Neural crest cell (in vitro differentiated cells): ENCODE measurements at regions not wholly inside any gene's neighbourhood (a gene's known extent, or its start where the extent isn't known, plus 50 kb on each side); places are given as distances from the start of the nearest gene placed in this dataset.

Source experiments
- DNase-seq: peaks from one replicate; pipeline ENCODE4 v3.0.0; 2021; ENCODE audit warnings: low read depth, mixed read lengths, low spot score
- H3K27ac Mint-ChIP-seq: one replicate; pipeline ENCODE4 v1.8.0; 2021; ENCODE audit warnings: mild to moderate bottlenecking, mixed read lengths; ENCODE audit not compliant: unreplicated experiment
- H3K27me3 Mint-ChIP-seq: 2 replicates; pipeline ENCODE4 v1.8.0; 2021; ENCODE audit warnings: low read depth, mild to moderate bottlenecking, mixed read lengths
- H3K36me3 Mint-ChIP-seq: 2 replicates; pipeline ENCODE4 v1.8.0; 2021; ENCODE audit warnings: low read depth, mild to moderate bottlenecking, mixed read lengths
- H3K4me1 Mint-ChIP-seq: 2 replicates; pipeline ENCODE4 v1.8.0; 2021; ENCODE audit warnings: mixed read lengths
- H3K4me3 Mint-ChIP-seq: one replicate; pipeline ENCODE4 v1.8.0; 2021; ENCODE audit warnings: mild to moderate bottlenecking, mixed read lengths
- H3K9me3 Mint-ChIP-seq: 2 replicates; pipeline ENCODE4 v1.8.0; 2021; ENCODE audit warnings: mixed read lengths
- TF ChIP-seq, protein P1 (sequence below): fragments of 200-600 bp; sonication (generic); conservative IDR thresholded peaks from 2 replicates; pipeline ENCODE4 v1.5.0; 2021; ENCODE audit warnings: antibody characterized with exemption, mild to moderate bottlenecking

DNA sequence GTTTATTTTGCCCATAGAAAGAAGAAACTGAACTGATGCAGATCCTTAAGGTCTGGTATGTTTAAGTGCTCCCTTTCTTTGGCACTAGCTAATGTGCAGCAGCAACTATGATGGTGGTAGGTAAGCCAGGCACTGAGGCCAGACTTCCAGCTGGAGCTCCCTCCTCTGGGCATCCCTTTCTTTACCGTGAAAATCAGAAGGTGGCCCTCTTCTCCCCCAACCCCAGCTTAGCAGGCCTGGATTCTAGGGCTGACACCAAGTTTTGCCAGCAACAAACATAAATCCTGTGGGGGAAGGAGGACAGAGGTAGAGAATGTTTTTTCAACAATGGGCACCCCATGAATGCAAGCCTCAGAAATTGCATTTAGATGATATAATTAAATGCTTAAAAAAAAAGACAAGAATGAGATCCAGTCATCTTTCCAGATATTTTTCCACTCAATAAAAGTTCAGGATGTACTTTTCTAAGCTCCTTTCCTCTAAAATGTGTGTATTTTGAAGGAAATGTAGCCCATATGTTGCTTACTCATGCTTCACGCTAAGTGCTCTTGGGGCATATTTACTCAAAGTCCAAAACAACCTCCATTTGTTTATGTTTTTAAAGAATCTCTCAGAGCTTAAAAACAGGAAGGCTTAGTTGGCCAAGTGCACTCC lies 123.9 kb upstream of the NXT1 start:
- no peak overlapping the region for H3K27ac Mint-ChIP-seq
- no peaks in the 10 kb centered on the region for H3K36me3 Mint-ChIP-seq
- H3K4me3 Mint-ChIP-seq: no peak overlapping the region
- no peak for DNase-seq
- H3K9me3 Mint-ChIP-seq: no peaks in the 10 kb centered on the region
- no peaks in the 10 kb centered on the region for H3K4me1 Mint-ChIP-seq
- TF ChIP-seq, protein P1, sequence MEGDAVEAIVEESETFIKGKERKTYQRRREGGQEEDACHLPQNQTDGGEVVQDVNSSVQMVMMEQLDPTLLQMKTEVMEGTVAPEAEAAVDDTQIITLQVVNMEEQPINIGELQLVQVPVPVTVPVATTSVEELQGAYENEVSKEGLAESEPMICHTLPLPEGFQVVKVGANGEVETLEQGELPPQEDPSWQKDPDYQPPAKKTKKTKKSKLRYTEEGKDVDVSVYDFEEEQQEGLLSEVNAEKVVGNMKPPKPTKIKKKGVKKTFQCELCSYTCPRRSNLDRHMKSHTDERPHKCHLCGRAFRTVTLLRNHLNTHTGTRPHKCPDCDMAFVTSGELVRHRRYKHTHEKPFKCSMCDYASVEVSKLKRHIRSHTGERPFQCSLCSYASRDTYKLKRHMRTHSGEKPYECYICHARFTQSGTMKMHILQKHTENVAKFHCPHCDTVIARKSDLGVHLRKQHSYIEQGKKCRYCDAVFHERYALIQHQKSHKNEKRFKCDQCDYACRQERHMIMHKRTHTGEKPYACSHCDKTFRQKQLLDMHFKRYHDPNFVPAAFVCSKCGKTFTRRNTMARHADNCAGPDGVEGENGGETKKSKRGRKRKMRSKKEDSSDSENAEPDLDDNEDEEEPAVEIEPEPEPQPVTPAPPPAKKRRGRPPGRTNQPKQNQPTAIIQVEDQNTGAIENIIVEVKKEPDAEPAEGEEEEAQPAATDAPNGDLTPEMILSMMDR: no peak
- H3K27me3 Mint-ChIP-seq: peaks cover 9% of the 10 kb centered on the region

DNA sequence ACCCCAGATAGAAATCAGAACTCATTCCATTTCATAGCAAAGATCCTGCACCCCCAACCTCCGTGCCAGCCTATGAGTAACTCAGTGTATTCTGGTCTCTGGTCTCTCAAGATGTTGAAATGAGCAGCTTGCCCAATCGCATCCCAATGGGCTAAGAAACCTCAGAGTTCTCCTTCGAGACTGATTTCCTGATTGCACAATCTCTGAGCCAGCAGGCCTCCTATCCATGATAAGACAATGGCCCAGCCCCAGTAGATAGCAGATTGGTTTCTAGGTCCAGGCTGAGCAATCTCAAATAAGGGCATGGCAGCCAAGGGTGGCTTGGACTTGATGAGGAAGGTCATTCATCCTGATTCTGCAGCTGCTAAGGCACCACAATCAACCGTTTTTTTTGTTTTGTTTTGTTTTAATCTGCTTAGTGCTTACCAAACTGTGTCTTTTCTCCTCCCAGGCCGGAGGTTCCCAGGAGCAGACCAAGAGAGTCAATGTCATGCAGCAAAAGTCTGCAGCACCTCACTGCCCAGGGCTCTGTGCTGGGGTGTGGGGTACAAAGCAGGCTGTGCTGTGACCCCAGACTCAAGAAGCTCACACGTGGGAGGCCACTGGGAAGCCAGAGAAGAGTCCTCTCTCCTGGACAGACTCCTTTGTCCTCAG lies 125.1 kb upstream of the NXT1 start:
- DNase-seq: no peak
- Mint-ChIP-seq H3K9me3 (no peaks in the 10 kb centered on the region), H3K27ac (no peak overlapping the region), H3K27me3 (peaks cover 16% of the 10 kb centered on the region), H3K4me1 (no peaks in the 10 kb centered on the region), H3K4me3 (no peak overlapping the region), H3K36me3 (no peaks in the 10 kb centered on the region)
- TF ChIP-seq, protein P1: no peak

DNA sequence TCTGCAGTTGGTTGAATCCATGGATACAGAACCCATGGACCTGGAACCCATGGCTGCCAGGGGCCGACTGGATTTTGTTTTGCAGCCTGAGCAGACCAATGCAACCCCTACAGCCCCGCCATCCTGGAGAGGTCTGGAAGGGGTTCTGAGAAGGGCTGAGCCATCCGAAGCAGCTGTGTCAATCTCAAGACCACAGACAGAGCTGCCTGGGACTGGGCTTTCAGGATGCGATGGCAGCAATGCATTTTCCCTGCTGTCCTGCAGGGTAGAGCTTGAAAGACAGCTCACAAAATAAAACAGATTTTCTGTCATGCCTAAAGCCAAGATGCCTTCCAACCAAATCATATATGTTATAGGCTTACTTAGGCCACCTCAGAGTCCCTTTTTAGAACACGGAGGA lies 125.8 kb upstream of the NXT1 start:
- peaks cover 17% of the 10 kb centered on the region for H3K27me3 Mint-ChIP-seq
- H3K9me3 Mint-ChIP-seq: no peaks in the 10 kb centered on the region
- no peak overlapping the region for H3K4me3 Mint-ChIP-seq
- no peaks in the 10 kb centered on the region for H3K36me3 Mint-ChIP-seq
- H3K4me1 Mint-ChIP-seq: no peaks in the 10 kb centered on the region
- TF ChIP-seq, protein P1: no peak
- no peak for DNase-seq
- no peak overlapping the region for H3K27ac Mint-ChIP-seq

DNA sequence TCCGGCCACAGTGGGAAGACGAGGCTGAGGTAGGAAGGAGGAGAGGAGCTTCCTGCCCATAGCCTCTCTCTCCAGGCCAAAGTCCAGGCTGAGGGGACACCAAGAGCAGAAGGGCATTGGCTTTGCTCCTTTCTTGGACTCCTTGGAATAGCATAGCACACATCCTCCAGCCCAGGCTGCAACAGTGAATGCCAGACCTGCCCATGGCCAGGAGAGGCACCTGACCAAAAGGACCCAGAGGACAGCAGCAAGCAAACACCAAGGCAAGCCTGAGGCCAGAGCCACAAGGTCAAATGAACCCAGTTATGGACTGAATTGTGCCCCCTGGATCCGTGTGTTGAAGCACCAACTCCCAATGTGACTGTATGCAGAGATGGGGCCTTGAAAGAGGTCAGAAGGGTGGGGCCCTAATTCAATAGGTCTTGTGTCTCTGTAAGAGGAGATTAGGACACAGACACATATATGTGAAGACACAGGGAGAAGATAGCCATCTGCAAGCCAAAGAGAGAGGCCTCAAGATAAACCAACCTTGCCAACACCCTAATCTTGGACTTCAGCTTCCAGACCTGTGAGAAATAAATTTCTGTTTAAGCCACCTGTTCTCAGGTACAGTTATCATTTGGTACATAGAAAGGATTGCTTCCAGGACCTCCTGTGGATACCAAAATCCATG lies 126.5 kb upstream of the NXT1 start:
- Mint-ChIP-seq H3K36me3 (no peaks in the 10 kb centered on the region), H3K4me3 (no peak overlapping the region), H3K27ac (no peak overlapping the region), H3K9me3 (peaks cover 5% of the 10 kb centered on the region), H3K27me3 (peaks cover 23% of the 10 kb centered on the region), H3K4me1 (no peaks in the 10 kb centered on the region)
- no peak for DNase-seq
- TF ChIP-seq, protein P1: no peak

DNA sequence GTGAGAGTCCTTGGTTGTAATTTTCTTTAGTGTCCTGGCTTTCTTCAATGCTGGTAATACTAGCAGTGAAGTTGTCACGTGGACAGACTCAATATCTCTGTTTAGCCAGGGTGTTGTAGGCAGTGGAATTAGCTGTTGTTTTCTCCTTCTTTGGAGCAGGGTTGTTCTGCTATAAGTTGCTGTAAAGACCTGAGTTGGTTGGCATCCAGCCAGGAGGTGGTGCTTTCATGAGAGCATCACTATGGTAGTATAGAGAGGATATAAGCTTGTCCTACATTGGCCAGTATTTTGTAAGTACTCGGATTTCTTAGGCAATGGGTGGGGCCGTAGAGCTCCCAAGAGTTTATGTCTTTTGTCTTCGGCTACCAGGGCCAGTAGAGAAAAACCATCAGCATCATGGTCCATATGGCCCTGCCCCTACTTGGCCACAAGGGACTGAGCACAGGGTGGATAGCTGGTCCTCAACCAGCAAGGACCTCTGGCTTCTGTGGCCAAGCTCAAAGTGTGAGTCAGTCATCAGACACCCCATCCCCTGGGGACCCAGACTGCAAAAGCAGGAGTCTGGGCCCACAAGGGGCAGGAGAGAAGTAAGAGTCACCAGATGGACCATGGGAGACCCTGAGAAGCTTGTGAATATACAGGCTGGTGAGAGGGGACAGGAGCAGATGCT lies 127.9 kb upstream of the NXT1 start:
- no peak for DNase-seq
- H3K4me3 Mint-ChIP-seq: no peak overlapping the region
- peaks cover 12% of the 10 kb centered on the region for H3K9me3 Mint-ChIP-seq
- no peaks in the 10 kb centered on the region for H3K36me3 Mint-ChIP-seq
- H3K4me1 Mint-ChIP-seq: no peaks in the 10 kb centered on the region
- TF ChIP-seq, protein P1: no peak
- peaks cover 28% of the 10 kb centered on the region for H3K27me3 Mint-ChIP-seq
- no peak overlapping the region for H3K27ac Mint-ChIP-seq
